GM23248 (cell line): ENCODE measurements at regions not wholly inside any gene's neighbourhood (a gene's known extent, or its start where the extent isn't known, plus 50 kb on each side); places are given as distances from the start of the nearest gene placed in this dataset.

Experiments used
- DNase-seq: peaks from one replicate; pipeline ENCODE4 v3.0.0-alpha.2; 2015
- H2AFZ ChIP-seq: fragments of 200-600 bp; sonication (generic); 2 replicates; pipeline ENCODE4 v1.6.1; 2016; ENCODE audit warnings: antibody characterized with exemption
- H3F3A ChIP-seq: fragments of 200-600 bp; sonication (generic); 2 replicates; pipeline ENCODE4 v1.6.1; 2016; ENCODE audit warnings: mild to moderate bottlenecking, antibody characterized with exemption, mixed run types; ENCODE audit not compliant: insufficient read depth
- H3K27ac ChIP-seq: fragments of 200-600 bp; sonication (generic); 2 replicates; pipeline ENCODE4 v1.5.1; 2016; ENCODE audit warnings: mild to moderate bottlenecking
- H3K27me3 ChIP-seq: fragments of 200-600 bp; sonication (generic); replicated peaks from 2 replicates; pipeline ENCODE4 v1.6.1; 2016; ENCODE audit warnings: mild to moderate bottlenecking; ENCODE audit not compliant: insufficient read depth
- H3K36me3 ChIP-seq: fragments of 200-600 bp; sonication (generic); 2 replicates; pipeline ENCODE4 v1.6.1; 2016; ENCODE audit warnings: low read depth, mild to moderate bottlenecking
- H3K4me1 ChIP-seq: fragments of 200-600 bp; sonication (generic); 2 replicates; pipeline ENCODE4 v1.6.1; 2016; ENCODE audit warnings: mild to moderate bottlenecking; ENCODE audit not compliant: insufficient read depth
- H3K4me2 ChIP-seq: fragments of 200-600 bp; sonication (generic); one replicate; pipeline ENCODE4 v1.6.1; 2016; ENCODE audit warnings: mild to moderate bottlenecking; ENCODE audit not compliant: unreplicated experiment
- H3K4me3 ChIP-seq: fragments of 200-600 bp; sonication (generic); 2 replicates; pipeline ENCODE4 v1.5.1; 2016; ENCODE audit warnings: mild to moderate bottlenecking
- H3K79me2 ChIP-seq: fragments of 200-600 bp; sonication (generic); 2 replicates; pipeline ENCODE4 v1.6.1; 2016; ENCODE audit warnings: mild to moderate bottlenecking; ENCODE audit not compliant: insufficient read depth
- H3K9ac ChIP-seq: fragments of 200-600 bp; sonication (generic); 2 replicates; pipeline ENCODE4 v1.6.1; 2016; ENCODE audit warnings: mild to moderate bottlenecking
- H3K9me2 ChIP-seq: fragments of 200-600 bp; sonication (generic); 2 replicates; pipeline ENCODE4 v1.6.1; 2016; ENCODE audit warnings: mixed run types, mild to moderate bottlenecking, moderate library complexity; ENCODE audit not compliant: insufficient read depth
- H3K9me3 ChIP-seq: fragments of 200-600 bp; sonication (generic); one replicate; pipeline ENCODE4 v1.6.1; 2017; ENCODE audit warnings: low read depth
- H4K20me1 ChIP-seq: fragments of 200-600 bp; sonication (generic); 2 replicates; pipeline ENCODE4 v1.6.0; 2016; ENCODE audit not compliant: insufficient read depth
- EZH2 ChIP-seq: fragments of 200-600 bp; sonication (generic); IDR thresholded peaks from 2 replicates; pipeline ENCODE4 v1.6.1; 2018; ENCODE audit warnings: antibody characterized with exemption, mild to moderate bottlenecking; ENCODE audit not compliant: insufficient read depth, poor library complexity, severe bottlenecking
- EZH2phosphoT487 ChIP-seq: fragments of 200-600 bp; sonication (generic); IDR thresholded peaks from 2 replicates; pipeline ENCODE4 v1.6.1; 2018; ENCODE audit warnings: antibody characterized with exemption, moderate library complexity, mild to moderate bottlenecking, low read depth; ENCODE audit not compliant: insufficient read depth
- WGBS, 2 experiments: methylation state at CpG; one replicate each; pipeline ENCODE4 v1.1.6; 2015 to 2017; ENCODE audit warnings: low lambda C conversion rate in 2 of 2, low coverage in 1 of 2; ENCODE audit errors: missing lambda C conversion rate in 2 of 2; 5-methylcytosine and 5-hydroxymethylcytosine counted together
- in situ Hi-C: fragments of 300-500 bp; cut with MboI; formaldehyde crosslinking; loops from 2 replicates; pipeline ENCODE4 v1.15.0; 2020

GRCh38 chr2:190596993-190597392 is 51.9 kb upstream of the NAB1 start:
- Histone ChIP-seq H3F3A (no peaks in the 10 kb centered on the region), H3K36me3 (no peaks in the 10 kb centered on the region), H2AFZ (no peak overlapping the region), H3K4me3 (no peak overlapping the region), H3K9ac (no peak overlapping the region), H3K4me1 (peaks cover 3% of the 10 kb centered on the region; the same call in 1 of the 2 replicates), H3K79me2 (no peaks in the 10 kb centered on the region), H3K9me3 (no peaks in the 10 kb centered on the region), H4K20me1 (no peaks in the 10 kb centered on the region), H3K4me2 (no peak overlapping the region), H3K27ac (no peak overlapping the region), H3K27me3 (no peaks in the 10 kb centered on the region), H3K9me2 (no peaks in the 10 kb centered on the region)
- peak; percentile 15 for DNase-seq
- no peak for TF ChIP-seq EZH2
- no peak for TF ChIP-seq EZH2phosphoT487
- WGBS, 2 experiments: 81 to 90% methylated on average over 4 of the region's 4 CpGs
- in situ Hi-C loops: no loop called here

DNA sequence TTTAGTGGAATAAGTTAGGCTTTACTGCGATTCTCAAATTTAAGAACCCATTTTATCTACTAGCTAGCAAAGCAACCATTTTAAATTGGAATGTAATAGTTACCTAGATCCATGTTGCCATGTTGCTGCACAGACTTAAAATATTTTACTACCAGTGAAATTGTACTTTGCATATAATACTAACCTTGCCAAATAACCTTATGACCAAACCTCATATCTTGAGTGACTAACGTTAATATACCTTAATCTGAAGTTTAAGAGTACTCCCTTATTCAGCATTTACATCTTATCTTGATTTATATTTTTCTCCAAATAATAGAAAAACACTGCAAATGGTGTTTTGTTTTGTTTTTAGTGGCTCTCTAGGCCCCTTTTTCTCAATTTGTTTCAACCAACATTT is 50.3 kb upstream of the NAB1 start:
- Histone ChIP-seq H3K79me2 (no peaks in the 10 kb centered on the region), H3K27ac (no peak overlapping the region), H4K20me1 (no peaks in the 10 kb centered on the region), H2AFZ (no peak overlapping the region), H3K4me2 (no peak overlapping the region), H3K9me3 (no peaks in the 10 kb centered on the region), H3K9ac (no peak overlapping the region), H3K27me3 (no peaks in the 10 kb centered on the region), H3F3A (no peaks in the 10 kb centered on the region), H3K9me2 (no peaks in the 10 kb centered on the region), H3K4me3 (no peak overlapping the region), H3K4me1 (peaks cover 3% of the 10 kb centered on the region; the same call in 1 of the 2 replicates), H3K36me3 (no peaks in the 10 kb centered on the region)
- 95 to 98% methylated on average over 2 of the region's 2 CpGs for WGBS, 2 experiments
- in situ Hi-C loops: no loop called here
- TF ChIP-seq EZH2: no peak
- no peak for TF ChIP-seq EZH2phosphoT487
- no peak for DNase-seq

DNA sequence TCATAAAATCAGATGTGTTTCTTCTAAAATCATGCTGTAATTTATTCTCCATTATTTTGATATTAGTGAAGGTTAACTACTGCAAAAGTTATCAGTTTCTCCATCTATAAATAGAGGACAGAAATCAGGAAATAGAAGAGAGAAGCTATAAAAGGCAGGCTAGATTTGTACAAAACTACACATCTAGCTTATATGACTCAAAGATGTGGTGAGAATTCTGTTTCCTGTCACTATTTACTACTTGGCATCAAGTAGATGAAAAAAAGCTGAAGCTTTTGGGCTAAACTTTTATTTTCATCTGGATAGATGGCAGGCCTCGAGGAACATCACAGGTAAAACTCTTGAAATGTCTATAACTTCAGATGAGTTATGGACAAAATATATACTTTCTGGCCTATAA is 49.8 kb upstream of the NAB1 start:
- Histone ChIP-seq H3K4me1 (peaks cover 3% of the 10 kb centered on the region; the same call in 1 of the 2 replicates), H3K9me2 (no peaks in the 10 kb centered on the region), H2AFZ (no peak overlapping the region), H3K27ac (no peak overlapping the region), H3K27me3 (no peaks in the 10 kb centered on the region), H3K79me2 (no peaks in the 10 kb centered on the region), H3K9me3 (no peaks in the 10 kb centered on the region), H3K36me3 (no peaks in the 10 kb centered on the region), H4K20me1 (no peaks in the 10 kb centered on the region), H3K4me3 (no peak overlapping the region), H3K9ac (no peak overlapping the region), H3K4me2 (no peak overlapping the region), H3F3A (no peaks in the 10 kb centered on the region)
- 97 to 100% methylated on average over 1 of the region's 1 CpG for WGBS, 2 experiments
- TF ChIP-seq EZH2phosphoT487 (no peak), EZH2 (no peak)
- DNase-seq: peak; percentile 26
- in situ Hi-C loops: no loop called here
